ENCODE measurements at regions not wholly inside any gene's neighbourhood (a gene's known extent, or its start where the extent isn't known, plus 50 kb on each side); places are given as distances from the start of the nearest gene placed in this dataset.

DNA sequence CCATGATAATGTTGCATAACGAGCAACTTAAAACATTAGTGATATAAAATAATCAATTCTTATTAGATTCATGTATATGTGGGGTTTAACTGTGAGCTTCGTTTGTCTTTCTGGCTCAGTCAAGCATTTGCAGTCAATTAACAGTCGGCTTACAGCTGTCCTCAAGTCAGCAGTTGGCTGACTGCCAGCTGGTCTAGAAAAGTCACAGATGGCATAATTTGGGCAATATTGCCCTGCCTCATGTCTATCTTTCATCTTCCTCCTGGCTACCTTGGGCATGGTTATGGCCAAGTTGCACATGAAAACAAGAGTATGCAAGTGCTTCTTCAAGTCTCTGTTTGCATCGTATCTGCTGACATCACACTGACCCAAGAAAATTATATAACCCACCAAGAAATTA, 186.1 kb upstream of the ZWINT start:
- TF ChIP-seq SNAI2 (CRISPR knock-in tag; IDR thresholded peaks at IDR 0.05): no peak
- no peak for TF ChIP-seq RARB (CRISPR knock-in tag; IDR thresholded peaks at IDR 0.05)
- TF ChIP-seq TCF4 (CRISPR knock-in tag; IDR thresholded peaks at IDR 0.05; ENCODE audit: borderline replicate concordance): no peak
- no peak for TF ChIP-seq BACH2 (CRISPR knock-in tag; IDR thresholded peaks at IDR 0.05; ENCODE audit: borderline replicate concordance)
- TF ChIP-seq, protein P1, sequence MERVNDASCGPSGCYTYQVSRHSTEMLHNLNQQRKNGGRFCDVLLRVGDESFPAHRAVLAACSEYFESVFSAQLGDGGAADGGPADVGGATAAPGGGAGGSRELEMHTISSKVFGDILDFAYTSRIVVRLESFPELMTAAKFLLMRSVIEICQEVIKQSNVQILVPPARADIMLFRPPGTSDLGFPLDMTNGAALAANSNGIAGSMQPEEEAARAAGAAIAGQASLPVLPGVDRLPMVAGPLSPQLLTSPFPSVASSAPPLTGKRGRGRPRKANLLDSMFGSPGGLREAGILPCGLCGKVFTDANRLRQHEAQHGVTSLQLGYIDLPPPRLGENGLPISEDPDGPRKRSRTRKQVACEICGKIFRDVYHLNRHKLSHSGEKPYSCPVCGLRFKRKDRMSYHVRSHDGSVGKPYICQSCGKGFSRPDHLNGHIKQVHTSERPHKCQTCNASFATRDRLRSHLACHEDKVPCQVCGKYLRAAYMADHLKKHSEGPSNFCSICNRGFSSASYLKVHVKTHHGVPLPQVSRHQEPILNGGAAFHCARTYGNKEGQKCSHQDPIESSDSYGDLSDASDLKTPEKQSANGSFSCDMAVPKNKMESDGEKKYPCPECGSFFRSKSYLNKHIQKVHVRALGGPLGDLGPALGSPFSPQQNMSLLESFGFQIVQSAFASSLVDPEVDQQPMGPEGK (CRISPR knock-in tag; IDR thresholded peaks at IDR 0.05; ENCODE audit: borderline replicate concordance): no peak
- TF ChIP-seq ISL1 (CRISPR knock-in tag; IDR thresholded peaks at IDR 0.05): no peak
- no peak for TF ChIP-seq ZFP30 (CRISPR knock-in tag; IDR thresholded peaks at IDR 0.05)
- no peak for TF ChIP-seq ZFP3 (CRISPR knock-in tag; IDR thresholded peaks at IDR 0.05)
- TF ChIP-seq, protein P2, sequence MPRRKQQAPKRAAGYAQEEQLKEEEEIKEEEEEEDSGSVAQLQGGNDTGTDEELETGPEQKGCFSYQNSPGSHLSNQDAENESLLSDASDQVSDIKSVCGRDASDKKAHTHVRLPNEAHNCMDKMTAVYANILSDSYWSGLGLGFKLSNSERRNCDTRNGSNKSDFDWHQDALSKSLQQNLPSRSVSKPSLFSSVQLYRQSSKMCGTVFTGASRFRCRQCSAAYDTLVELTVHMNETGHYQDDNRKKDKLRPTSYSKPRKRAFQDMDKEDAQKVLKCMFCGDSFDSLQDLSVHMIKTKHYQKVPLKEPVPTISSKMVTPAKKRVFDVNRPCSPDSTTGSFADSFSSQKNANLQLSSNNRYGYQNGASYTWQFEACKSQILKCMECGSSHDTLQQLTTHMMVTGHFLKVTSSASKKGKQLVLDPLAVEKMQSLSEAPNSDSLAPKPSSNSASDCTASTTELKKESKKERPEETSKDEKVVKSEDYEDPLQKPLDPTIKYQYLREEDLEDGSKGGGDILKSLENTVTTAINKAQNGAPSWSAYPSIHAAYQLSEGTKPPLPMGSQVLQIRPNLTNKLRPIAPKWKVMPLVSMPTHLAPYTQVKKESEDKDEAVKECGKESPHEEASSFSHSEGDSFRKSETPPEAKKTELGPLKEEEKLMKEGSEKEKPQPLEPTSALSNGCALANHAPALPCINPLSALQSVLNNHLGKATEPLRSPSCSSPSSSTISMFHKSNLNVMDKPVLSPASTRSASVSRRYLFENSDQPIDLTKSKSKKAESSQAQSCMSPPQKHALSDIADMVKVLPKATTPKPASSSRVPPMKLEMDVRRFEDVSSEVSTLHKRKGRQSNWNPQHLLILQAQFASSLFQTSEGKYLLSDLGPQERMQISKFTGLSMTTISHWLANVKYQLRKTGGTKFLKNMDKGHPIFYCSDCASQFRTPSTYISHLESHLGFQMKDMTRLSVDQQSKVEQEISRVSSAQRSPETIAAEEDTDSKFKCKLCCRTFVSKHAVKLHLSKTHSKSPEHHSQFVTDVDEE (CRISPR knock-in tag; IDR thresholded peaks at IDR 0.05): no peak
- TF ChIP-seq, protein P3, sequence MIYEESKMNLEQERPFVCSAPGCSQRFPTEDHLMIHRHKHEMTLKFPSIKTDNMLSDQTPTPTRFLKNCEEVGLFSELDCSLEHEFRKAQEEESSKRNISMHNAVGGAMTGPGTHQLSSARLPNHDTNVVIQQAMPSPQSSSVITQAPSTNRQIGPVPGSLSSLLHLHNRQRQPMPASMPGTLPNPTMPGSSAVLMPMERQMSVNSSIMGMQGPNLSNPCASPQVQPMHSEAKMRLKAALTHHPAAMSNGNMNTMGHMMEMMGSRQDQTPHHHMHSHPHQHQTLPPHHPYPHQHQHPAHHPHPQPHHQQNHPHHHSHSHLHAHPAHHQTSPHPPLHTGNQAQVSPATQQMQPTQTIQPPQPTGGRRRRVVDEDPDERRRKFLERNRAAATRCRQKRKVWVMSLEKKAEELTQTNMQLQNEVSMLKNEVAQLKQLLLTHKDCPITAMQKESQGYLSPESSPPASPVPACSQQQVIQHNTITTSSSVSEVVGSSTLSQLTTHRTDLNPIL (CRISPR knock-in tag; IDR thresholded peaks at IDR 0.05; ENCODE audit: low read depth): no peak
- no peak for TF ChIP-seq PPARA (CRISPR knock-in tag; IDR thresholded peaks at IDR 0.05; ENCODE audit: borderline replicate concordance)
